GM21447 (cell line): ENCODE measurements at regions not wholly inside any gene's neighbourhood (a gene's known extent, or its start where the extent isn't known, plus 50 kb on each side); places are given as distances from the start of the nearest gene placed in this dataset.

Experiments used
- ATAC-seq: cut with Tn5 transposase; IDR thresholded peaks from one replicate; pipeline ENCODE4 v1.9.1; 2021; ENCODE audit not compliant: unreplicated experiment

DNA sequence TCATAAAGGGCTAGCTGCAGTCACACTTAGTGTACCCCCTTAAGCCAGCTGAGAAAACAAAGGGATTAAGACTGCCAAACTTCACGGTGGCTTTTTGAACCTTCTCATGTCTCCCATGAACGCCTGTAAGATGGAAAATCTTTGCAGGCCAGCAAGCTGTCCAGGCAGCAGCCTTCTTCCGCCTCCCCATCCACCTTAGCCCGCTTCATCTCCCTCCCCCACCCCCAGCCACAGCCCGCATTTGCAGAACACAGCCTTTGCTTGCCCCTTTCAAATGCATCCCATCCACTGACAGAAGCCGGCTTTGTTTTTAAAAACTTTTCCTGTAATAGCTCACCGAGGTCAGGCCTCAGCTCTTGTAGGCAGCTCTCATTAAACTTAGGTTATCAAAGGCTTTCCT, 113.8 kb upstream of the FAM9B start:
- no peak for ATAC-seq

DNA sequence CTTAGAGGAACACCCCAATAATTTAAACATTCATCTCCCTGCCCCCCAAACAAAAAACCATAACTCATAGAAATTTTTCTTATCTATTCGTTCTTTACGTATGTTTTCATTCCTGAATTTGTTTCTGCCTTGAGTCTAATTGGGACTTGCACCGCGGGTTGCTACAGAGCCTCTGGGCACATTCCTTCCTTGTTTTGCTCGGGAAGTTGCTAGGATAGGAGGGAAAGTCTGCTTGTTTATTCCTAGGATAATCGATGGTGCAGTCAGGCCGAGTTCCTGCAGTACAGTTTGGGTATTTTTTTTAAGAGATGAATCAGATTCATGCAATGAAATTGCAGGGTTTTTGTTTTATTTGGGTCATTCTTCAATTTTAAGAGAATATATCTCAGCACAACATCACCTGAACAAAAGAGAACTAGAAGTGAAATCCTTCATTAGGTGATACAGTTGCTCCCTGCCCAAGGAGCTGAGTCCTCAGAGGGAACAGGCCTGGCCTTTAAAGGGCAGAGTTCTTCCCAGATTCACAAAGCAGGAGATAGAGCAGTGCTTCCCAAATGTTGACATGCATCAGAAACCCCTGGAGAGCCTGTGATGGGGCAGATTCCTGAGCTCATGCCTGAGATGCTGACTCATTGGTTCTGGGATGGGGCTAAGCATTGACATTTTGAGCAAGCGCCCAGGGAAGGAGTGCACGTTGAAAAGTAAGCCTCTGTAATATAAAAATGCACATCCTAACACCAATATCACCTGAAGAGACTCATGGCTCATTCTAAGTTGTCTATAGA, 114.9 kb upstream of the FAM9B start:
- no peak for ATAC-seq

DNA sequence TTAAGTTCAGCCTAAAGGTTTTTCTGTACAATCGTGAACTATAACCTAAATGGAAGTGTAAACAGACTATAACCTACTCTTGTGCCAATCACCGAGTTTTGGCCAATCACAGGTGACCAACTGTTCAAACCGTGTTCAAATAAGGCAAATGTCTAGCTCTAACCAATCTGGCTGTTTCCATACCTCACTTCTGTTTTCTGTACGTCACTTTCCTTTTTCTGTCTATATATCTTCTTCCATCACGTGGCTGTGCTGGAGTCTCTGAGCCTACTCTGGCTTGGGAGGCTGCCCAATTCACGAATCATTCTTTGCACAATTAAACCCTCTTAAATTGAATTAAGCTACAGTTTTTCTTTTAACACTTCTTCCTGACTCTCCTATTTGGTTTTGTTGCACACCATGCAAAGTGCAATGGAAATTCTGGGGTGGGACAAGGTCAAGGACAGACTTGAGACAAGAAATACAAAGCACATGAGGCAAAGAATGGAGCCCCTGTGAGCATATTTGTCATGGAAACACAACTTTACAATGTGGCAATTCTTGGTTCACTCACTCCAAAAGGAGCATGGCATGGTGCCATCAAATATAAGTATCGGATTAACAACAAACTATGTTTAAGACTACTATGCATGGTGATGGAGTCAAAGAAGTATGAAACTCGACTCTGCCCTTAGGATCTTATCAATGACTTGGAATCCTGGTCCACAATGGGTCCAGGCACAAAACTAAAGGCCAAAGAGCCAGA, 115.7 kb upstream of the FAM9B start:
- ATAC-seq: no peak

DNA sequence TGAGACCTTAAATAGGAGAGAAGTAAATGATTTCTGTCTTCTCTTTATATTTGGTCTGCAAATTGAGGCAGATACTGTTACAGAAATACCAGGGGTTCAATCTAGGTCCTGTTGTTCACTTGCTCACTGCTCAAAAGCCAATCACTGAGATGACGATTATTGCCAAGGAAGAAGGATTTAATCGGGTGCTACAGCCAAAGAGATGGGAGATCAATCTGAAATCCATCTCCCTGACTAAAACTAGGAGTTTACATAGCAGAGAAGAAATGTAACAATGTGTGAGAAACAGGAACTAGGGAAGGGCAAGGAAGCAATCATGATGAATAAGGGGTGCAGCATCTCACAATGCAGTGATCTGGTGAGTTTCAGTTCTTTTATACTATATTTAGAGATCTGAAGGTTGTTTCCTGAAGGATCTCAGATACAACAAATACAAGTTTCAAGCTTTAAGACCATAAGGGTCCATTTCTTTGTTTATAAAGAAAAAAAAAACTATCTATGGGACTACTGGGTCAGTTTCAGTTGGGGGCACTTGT, 117.9 kb upstream of the FAM9B start:
- no peak for ATAC-seq

DNA sequence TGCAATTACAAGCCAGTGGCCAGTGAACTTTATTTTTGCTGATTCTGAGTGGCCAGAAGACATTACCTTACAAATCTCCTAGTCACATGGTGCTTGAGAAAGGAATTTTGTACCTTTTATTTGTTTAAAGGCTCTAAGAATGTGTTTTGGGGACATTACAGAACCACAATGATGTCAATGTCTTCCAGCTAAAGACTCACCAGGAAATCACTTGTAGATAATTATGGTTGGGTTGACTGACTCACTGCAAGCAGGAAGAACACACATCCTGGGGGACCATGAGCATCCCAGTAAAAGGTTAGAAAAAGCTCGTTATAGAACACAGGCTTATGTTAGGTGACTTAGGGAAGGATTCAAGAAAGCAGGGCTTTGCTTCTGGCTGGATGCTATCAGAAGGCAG, 119.4 kb upstream of the FAM9B start:
- no peak for ATAC-seq

DNA sequence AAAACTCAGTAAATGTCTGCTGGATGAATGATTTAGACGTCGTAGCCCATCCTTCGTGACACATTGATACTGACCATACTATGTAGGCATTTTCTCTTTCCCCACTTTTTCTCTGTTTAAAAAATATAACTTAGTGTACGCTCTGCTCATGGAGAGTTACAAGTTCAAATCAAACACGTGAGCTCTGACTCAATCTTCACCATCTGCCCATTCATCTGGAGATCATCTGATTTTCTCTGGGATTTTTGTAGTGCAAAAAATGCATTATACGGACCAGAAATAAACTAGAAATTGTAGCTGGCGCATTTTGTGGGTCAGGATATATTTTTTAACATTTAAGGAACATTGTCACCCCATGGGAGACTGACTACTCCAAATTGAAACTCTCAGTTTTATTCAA, 124.7 kb upstream of the FAM9B start:
- no peak for ATAC-seq

DNA sequence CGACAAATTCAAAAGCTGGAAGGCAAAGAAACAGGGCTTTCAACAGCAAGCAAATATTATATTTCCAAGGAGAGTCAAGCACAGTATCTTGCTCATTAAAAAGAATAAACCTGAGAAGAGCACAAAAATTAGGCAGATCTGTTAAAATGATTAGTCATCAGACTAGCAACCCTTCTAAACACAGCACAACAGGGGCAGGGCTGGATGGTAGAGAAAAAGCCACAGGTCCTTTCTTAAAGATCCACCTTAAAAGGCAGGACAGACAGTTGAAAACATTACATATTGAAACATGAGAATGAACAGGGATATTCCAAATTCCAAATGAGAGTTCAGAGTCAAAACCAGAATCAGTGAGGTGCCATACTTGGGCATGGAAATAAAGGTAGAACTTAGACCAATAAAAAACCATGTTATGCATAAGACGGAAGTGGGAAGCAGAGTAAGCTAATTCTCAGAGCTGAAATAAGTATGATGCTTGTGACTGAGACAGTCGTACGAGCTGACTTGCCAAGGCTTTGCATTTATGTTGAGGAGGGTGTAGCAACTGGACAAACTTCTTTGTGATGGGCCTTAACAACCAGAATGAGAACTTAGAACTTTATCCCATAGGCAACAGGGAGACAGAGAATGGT, 126.9 kb upstream of the FAM9B start:
- no peak for ATAC-seq

DNA sequence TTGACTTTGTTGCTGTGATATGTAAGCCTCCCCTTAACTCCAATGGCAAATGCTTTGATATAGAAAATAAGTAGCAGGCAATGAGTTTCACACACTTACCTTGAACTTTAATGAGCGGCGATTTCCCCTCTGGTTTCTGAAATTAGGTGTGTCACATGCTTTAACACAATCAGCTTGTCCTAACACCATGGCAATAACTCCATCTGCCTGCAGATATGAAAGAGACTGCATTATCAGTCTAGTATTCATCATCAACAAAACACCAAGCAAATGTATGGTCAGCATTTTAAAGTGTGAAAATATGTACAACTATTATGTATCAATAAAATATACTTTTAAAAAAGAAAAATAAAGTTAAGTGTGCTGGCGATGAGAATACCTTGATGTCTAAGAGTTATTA, 128.8 kb upstream of the FAM9B start:
- ATAC-seq: no peak

DNA sequence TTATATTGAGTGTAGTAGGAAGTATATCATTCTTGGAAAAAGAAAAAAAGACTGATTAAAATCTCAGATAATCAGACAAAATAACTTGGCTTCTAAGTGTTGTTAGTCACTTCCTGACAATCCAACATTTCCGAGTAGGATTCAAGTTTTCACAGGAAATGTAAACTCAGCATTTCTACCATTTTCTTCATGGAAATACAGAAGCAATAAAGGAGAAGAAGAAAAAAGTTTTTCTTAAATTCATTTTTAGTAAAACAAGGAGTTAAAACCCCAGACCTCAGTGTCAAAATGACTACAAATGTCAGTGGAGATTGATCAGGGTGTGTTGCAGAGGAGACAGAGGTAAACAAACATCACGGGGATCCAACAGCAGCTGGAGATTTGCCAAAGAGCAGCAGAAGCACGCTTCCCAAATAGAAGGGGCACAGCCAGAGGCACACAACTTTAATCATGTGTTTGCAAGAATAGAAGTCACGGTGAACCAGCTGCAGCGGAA, 129.3 kb upstream of the FAM9B start:
- no peak for ATAC-seq

DNA sequence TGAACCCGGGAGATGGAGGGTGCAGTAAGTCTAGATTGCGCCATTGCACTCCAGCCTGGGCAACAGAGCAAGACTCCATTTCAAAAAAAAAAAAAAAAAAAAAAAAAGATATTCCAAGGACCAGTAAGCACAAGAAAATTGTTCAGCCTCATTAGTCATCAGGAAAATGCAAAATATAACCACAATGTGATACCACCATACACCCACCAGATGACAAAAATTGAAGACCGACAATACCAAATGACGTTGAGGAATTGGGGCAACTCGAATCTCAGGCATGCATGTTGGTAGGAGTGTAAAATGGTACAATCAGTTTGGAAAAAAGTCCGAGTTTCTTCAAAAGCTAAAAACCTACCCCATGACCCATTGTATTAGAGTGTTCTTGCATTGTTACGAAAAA, 130.2 kb upstream of the FAM9B start:
- ATAC-seq: no peak

DNA sequence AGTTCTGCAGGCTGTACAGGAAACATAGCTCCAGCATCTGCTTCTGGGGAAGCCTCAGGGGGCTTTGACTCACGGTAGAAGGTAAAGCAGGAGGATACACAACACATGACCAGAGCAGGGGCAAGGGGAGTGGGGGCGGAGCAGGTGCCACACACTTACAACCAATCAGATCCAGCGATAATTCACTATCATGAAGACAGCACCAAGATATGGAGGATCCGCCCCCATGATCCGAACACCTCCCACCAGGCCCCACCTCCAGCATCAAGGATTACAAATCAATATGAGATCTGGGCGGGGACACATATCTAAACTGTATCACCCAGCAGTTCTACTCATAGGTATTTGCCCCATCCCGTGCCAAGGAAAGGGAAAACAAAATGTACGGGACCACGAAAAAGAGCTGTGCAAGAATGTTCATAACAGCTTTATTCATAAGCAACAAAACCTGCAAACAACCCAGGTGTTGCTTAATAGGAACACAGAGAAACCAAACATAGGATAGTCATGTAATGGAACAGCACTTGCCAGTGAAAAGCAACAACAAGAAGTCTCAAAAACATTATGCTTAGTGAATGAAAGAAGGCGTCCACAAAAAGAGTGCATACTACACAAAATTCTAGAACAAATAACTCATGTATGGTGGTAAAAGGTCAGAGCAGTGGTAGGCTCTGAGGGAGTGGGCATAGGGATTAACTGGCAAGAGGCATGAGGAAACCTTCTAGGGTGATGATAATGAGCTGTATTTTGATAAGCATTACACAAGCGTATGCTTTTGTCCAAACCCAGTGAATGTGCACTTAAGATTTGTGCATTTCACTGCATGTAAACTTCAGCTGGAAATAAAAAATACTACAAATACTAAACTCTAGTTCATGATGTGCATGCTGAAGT, 130.9 kb upstream of the FAM9B start:
- ATAC-seq: no peak

DNA sequence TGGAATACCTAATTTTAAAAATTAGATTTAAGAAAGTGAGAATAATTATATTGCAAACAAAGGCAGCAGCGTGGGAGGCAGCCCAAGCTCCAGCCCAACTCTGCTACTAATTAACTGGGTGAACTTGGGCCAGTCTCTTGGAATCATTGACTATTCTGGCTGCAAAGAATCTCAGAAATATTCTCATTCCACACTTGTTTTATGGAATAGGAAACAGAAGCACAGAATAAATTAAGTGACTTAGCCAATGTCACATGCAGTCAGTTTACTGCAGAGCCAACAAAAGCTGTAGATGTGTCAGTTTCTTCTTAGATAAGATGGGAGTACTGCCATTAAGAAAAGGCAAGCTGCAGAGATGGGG, 132.6 kb upstream of the FAM9B start:
- ATAC-seq: no peak

DNA sequence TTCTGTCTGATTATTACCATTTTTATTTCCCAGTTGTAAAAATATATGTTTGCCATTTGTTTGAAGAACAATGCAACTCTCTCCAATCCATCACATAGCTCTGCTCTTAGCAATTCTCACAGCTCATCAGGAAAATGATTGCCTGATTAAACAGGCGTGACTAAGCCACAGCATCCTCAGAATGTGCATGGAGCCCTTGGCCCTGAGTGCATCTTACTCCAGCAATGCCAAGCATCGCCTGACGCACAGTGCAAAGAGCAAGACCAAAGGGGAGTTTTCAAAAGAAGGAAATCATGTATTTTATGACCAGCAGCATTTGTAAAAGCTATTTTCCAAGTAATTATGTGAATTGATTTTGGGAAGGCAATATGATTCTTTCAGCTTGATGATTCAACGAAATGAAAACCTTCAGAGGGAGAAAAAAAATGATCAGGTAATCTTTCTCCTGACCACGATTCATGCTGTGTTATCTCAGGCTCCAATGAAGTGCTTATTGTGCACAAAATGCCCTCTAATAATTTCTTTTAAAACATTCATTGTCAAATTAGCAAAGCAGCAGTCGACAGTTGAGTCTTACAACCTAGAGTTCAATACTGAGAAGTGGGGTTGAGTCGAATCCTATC, 138.0 kb upstream of the FAM9B start:
- no peak for ATAC-seq

DNA sequence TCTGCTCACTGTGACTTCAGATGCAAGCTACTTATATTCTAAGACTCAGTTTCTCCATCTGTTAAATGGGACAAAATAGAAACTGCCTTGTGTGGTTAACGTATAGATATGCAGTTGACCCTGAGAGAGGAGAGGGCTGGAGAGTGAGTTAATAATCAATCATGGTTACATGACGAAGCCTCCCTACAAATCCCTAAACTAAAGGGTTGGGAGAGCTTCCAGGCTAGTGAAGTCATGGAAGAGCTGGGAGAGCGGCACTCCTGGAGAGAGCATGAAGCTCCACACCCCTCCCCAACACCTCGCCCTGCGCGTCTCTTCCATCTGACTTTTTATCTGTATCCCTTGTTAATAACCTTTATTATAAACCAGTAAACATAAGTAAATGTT, 138.5 kb upstream of the FAM9B start:
- ATAC-seq: no peak

DNA sequence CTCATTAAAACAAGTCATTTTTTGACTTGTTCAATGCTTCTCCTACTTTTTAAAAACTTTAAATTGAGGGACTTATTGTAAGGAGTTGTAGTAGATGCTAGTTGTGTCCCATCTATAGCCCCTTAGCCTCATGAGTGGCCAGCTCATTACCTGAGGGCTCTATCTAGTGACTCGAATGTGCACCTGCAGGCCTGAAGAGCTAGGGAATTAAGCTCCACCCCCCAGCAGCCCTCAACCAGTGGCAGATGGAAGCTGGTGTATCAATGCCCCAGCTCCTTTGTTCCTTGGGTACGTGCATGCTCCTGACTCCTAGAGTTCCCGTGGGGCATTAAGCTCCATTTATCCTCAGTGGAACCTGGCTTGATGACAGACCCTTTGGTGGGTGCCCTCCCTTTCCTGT, 146.7 kb upstream of the FAM9B start:
- ATAC-seq: no peak

DNA sequence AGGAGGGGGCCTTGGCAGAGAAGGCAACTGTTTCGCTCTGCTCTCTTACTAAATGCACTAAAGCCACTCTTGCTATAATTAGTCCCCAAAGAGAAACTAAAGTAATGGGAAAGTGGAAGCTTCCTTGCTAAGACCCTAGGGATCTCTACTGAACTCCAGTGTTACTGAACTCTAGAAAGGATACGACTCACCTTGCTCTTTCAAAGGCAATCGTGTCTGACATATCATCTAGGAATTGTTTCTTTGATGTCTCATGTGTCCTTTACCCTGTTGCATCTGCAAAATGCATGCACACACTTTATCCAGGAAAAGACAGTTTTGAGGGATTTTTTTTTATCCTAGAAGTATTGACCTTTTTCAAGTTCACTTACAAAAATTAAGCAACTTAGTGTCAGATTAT, 148.1 kb upstream of the FAM9B start:
- ATAC-seq: no peak

DNA sequence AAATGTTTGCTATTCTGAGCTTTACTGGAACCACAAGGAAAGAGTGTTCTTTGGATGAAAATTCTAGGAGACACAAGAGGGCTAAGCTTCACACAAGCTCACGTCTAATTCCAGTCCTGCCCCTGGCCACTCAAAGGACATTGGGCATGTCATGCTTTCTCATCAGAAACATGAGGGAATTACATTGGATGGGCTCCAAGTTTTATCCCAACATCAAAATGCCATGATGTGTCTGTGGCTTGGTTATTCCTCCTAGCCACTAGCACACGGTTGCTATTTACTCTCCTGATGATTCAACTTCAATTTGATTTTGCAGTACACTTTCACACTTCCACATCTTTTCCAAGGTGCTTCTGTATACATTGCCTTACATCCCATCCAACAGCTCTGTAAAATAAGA, 149.6 kb upstream of the FAM9B start:
- no peak for ATAC-seq

DNA sequence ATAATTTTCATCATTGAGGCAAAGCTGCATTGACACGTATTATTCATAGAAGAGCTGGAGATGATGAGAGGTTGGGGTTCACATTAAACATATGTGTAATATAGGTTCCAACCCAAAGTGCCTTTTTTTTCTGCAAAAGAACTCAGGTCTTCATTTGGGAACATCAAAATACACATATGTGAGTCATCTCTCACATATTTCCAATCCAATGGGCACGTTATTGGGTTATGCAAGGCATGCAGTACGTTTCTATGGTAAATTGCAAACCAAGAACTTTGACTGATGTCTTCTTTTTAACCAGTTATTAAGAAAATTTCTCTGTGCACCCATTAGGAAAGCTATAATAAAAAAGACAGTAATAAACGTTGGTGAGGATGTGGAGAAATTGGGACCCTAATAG, 150.3 kb upstream of the FAM9B start:
- ATAC-seq: no peak

DNA sequence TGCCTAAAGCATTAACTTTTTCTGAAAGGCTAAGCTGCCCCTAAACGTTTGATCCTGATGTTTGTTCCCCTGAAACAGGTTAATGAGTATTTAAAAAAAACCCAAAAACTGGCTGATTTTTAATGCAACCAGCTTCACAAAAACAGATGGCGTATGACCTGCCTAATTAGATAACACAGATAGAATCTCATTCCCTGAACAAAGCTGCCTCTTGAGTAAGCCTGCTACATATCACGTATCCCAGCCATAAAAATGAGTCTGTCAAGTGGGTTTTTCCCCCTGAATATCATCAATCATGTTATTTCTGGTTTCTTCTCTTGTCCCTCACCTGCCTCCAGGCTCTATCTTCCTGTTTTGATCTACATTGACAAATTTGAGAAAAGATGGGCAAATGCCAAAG, 154.2 kb upstream of the FAM9B start:
- ATAC-seq: no peak

DNA sequence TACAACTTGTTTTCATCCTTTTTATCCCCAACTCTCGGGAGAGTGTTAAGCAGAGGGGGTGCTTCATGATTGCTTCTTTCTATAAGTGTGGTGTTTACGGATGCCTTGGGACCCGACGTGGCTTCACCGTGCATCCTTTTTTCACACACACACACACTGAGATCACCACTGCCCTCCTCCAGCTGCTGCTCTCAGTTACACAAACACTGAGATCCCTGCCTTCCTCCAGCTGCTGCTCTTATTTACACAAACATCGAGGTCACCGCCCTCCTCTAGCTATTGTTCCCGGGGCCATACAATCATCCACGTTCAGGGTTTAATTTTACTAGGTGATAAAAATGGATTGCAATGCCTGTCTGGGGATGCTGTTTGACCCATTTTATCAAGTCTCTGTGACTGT, 155.4 kb upstream of the FAM9B start:
- no peak for ATAC-seq
